CD4-positive, alpha-beta T cell (primary cell): ENCODE measurements at regions not wholly inside any gene's neighbourhood (a gene's known extent, or its start where the extent isn't known, plus 50 kb on each side); places are given as distances from the start of the nearest gene placed in this dataset.

Experiments
- ATAC-seq: fragments of 200-7000 bp; cut with Tn5 transposase; one replicate; pipeline ENCODE4 v1.10.0; 2022; ENCODE audit warnings: mild to moderate bottlenecking; ENCODE audit not compliant: poor library complexity
- CTCF ChIA-PET: fragments of 350-600 bp; sonication (Branson Sonifier 250); formaldehyde crosslinking; loops from one replicate; lab custom pipeline; 2021; ENCODE audit warnings: antibody characterized with exemption, inconsistent platforms; lab: Charles Lee
- POLR2A ChIA-PET: fragments of 350-600 bp; sonication (Branson Sonifier 250); formaldehyde crosslinking; loops from one replicate; lab custom pipeline; 2021; ENCODE audit warnings: antibody characterized with exemption, inconsistent platforms; lab: Charles Lee
- DNase-seq, 14 experiments: peaks; one replicate each; pipeline ENCODE4 v3.0.0-alpha.2; 2013 to 2020; ENCODE audit warnings: mixed read lengths in 2 of 14
- H3K27ac ChIP-seq, 2 donors: one replicate each; pipeline versions ENCODE4 v1.5.1 to v1.7.0; 2013; ENCODE audit warnings: low read length in 2 of 2, low read depth in 1 of 2, mild to moderate bottlenecking in 1 of 2
- H3K27me3 ChIP-seq, 2 experiments: 1 replicate in 1 of 2; 2 replicates in 1 of 2; pipeline versions ENCODE4 v1.6.1 to v1.7.0; 2013; ENCODE audit warnings: low read length in 2 of 2, control low read depth in 1 of 2, mild to moderate bottlenecking in 1 of 2, moderate library complexity in 1 of 2; ENCODE audit not compliant: insufficient read depth in 2 of 2, control insufficient read depth in 1 of 2
- H3K36me3 ChIP-seq: one replicate; pipeline ENCODE4 v1.6.1; 2013; ENCODE audit warnings: low read length, control low read depth; ENCODE audit not compliant: insufficient read depth
- H3K4me1 ChIP-seq: one replicate; pipeline ENCODE4 v1.6.1; 2013; ENCODE audit warnings: low read length, control low read depth; ENCODE audit not compliant: insufficient read depth
- H3K4me3 ChIP-seq: one replicate; pipeline ENCODE4 v1.5.1; 2013; ENCODE audit warnings: mild to moderate bottlenecking, low read length, moderate library complexity
- H3K9me3 ChIP-seq, 2 experiments: 1 replicate in 1 of 2; 2 replicates in 1 of 2; pipeline versions ENCODE4 v1.6.1 to v1.7.0; 2013; ENCODE audit warnings: low read length in 2 of 2, mild to moderate bottlenecking in 2 of 2, control low read depth in 1 of 2, moderate library complexity in 1 of 2; ENCODE audit not compliant: control insufficient read depth in 1 of 2, insufficient read depth in 1 of 2
- H3K27ac Mint-ChIP-seq: one replicate; pipeline ENCODE4 v1.8.0; 2020; ENCODE audit warnings: mixed read lengths
- H3K27me3 Mint-ChIP-seq: one replicate; pipeline ENCODE4 v1.8.0; 2021; ENCODE audit warnings: mixed read lengths
- H3K36me3 Mint-ChIP-seq: one replicate; pipeline ENCODE4 v1.8.0; 2021; ENCODE audit warnings: low read depth, mixed read lengths
- H3K4me1 Mint-ChIP-seq: one replicate; pipeline ENCODE4 v1.8.0; 2021; ENCODE audit warnings: low read depth, mixed read lengths
- H3K4me3 Mint-ChIP-seq: one replicate; pipeline ENCODE4 v1.8.0; 2020; ENCODE audit warnings: mild to moderate bottlenecking, mixed read lengths
- H3K9me3 Mint-ChIP-seq: one replicate; pipeline ENCODE4 v1.8.0; 2020; ENCODE audit warnings: mixed read lengths
- CTCF ChIP-seq: fragments of 200-600 bp; IDR thresholded peaks from one replicate; pipeline ENCODE4 v1.8.0; 2022; ENCODE audit warnings: antibody characterized with exemption, mild to moderate bottlenecking
- intact Hi-C, 2 experiments: fragments of 100-400 bp; cut with DNase I in 1 of 2; cut with micrococcal nuclease in 1 of 2; formaldehyde crosslinking; loops; one replicate each; pipeline versions ENCODE4 v1.15.1 to v1.9.0; 2023 to 2025; cut with DNase I, micrococcal nuclease

- ChIA-PET CTCF (interaction anchor here (0.6 kb wide), 1 partner anchor 74 kb away, joined by 3 read pairs; no protein-coding TSS in a partner anchor), POLR2A (no interaction called here)
- Histone ChIP-seq H3K36me3 (no peaks in the 10 kb centered on the region), H3K27me3 (peaks cover 10 to 17% of the 10 kb centered on the region in 2 experiments), H3K4me3 (no peak overlapping the region), H3K4me1 (peaks cover 3% of the 10 kb centered on the region), H3K9me3 (peaks cover 0 to 7% of the 10 kb centered on the region in 2 experiments), H3K27ac (no peak overlapping the region)
- no peak for TF ChIP-seq CTCF
- Mint-ChIP-seq H3K36me3 (no peaks in the 10 kb centered on the region), H3K4me1 (peaks cover 9% of the 10 kb centered on the region), H3K27me3 (peaks cover 48% of the 10 kb centered on the region), H3K9me3 (no peaks in the 10 kb centered on the region), H3K4me3 (no peak overlapping the region), H3K27ac (no peak overlapping the region)
- ATAC-seq: no peak
- intact Hi-C loops: no loop called here
- DNase-seq: no peak
These were observed 145.7 kb upstream of the KLF4 start for GRCh38 chr9:107635101-107635802.

- Histone ChIP-seq H3K27ac (no peak overlapping the region), H3K4me1 (peaks cover 3% of the 10 kb centered on the region), H3K4me3 (no peak overlapping the region), H3K9me3 (peaks cover 0 to 7% of the 10 kb centered on the region in 2 experiments), H3K36me3 (no peaks in the 10 kb centered on the region), H3K27me3 (peaks cover 9 to 10% of the 10 kb centered on the region in 2 experiments)
- Mint-ChIP-seq H3K27me3 (peaks cover 30% of the 10 kb centered on the region), H3K36me3 (no peaks in the 10 kb centered on the region), H3K4me1 (peaks cover 3% of the 10 kb centered on the region), H3K4me3 (no peak overlapping the region), H3K9me3 (no peaks in the 10 kb centered on the region), H3K27ac (no peak overlapping the region)
- intact Hi-C loops: no loop called here
- DNase-seq (no peak), ATAC-seq (no peak)
- CTCF ChIA-PET: no interaction called here
- TF ChIP-seq CTCF: no peak
- POLR2A ChIA-PET: no interaction called here
These were observed 143.8 kb upstream of the KLF4 start for GRCh38 chr9:107633406-107633805.

GRCh38 chr9:107632661-107633060, 143.1 kb upstream of the KLF4 start:
- CTCF ChIA-PET: no interaction called here

More at GRCh38 chr9:107632661-107633060, 143.1 kb upstream of the KLF4 start:
- Histone ChIP-seq H3K9me3 (peaks cover 0 to 2% of the 10 kb centered on the region in 2 experiments), H3K4me3 (no peak overlapping the region), H3K4me1 (no peaks in the 10 kb centered on the region), H3K36me3 (no peaks in the 10 kb centered on the region), H3K27ac (no peak overlapping the region), H3K27me3 (peaks cover 3 to 7% of the 10 kb centered on the region in 2 experiments)
- H3K36me3 Mint-ChIP-seq: no peaks in the 10 kb centered on the region
- no peak for DNase-seq
- H3K9me3 Mint-ChIP-seq: no peaks in the 10 kb centered on the region
- TF ChIP-seq CTCF: no peak
- intact Hi-C loops: no loop called here
- peaks cover 26% of the 10 kb centered on the region for H3K27me3 Mint-ChIP-seq
- no peak overlapping the region for H3K4me3 Mint-ChIP-seq
- no peak overlapping the region for H3K27ac Mint-ChIP-seq
- no peaks in the 10 kb centered on the region for H3K4me1 Mint-ChIP-seq
- POLR2A ChIA-PET: no interaction called here
- no peak for ATAC-seq
